OCI-LY7 (cell line): ENCODE measurements at regions not wholly inside any gene's neighbourhood (a gene's known extent, or its start where the extent isn't known, plus 50 kb on each side); places are given as distances from the start of the nearest gene placed in this dataset.

Experiments used
- BruUV-seq: library from RNA; stranded (reverse); fragments of 400-500 nt; replicated peaks from 2 replicates; lab custom pipeline; 2021; lab: Mats Ljungman, UMichigan
- CTCF ChIA-PET: fragments of 300-600 bp; sonication (Branson Sonifier 250); formaldehyde crosslinking; loops from one replicate; lab custom pipeline; 2022; ENCODE audit warnings: antibody characterized with exemption; ENCODE audit not compliant: unreplicated experiment; lab: Charles Lee
- POLR2A ChIA-PET: fragments of 300-600 bp; sonication (Branson Sonifier 250); formaldehyde crosslinking; loops from one replicate; lab custom pipeline; 2022; ENCODE audit warnings: antibody characterized with exemption; lab: Charles Lee
- DNase-seq: peaks from one replicate; pipeline ENCODE4 v3.0.0-alpha.2; 2015; ENCODE audit warnings: low spot score
- H2AFZ ChIP-seq: fragments of 200-600 bp; sonication (generic), shearing (Covaris generic); 2 replicates; pipeline ENCODE4 v1.6.1; 2014; ENCODE audit warnings: mild to moderate bottlenecking, antibody characterized with exemption, low read length, moderate library complexity
- H3K27ac ChIP-seq: fragments of 200-600 bp; sonication (generic); 2 replicates; pipeline ENCODE4 v1.5.1; 2014; ENCODE audit warnings: mixed run types, low read depth, mild to moderate bottlenecking, moderate library complexity, low read length, inconsistent platforms; ENCODE audit not compliant: poor library complexity, severe bottlenecking
- H3K36me3 ChIP-seq: fragments of 200-600 bp; sonication (generic); 2 replicates; pipeline ENCODE4 v1.6.1; 2014; ENCODE audit warnings: mild to moderate bottlenecking, antibody characterized with exemption, low read length, moderate library complexity, mixed read lengths; ENCODE audit not compliant: insufficient read depth
- H3K4me1 ChIP-seq: fragments of 200-600 bp; sonication (generic); 2 replicates; pipeline ENCODE4 v1.5.1; 2014; ENCODE audit warnings: mild to moderate bottlenecking, low read length; ENCODE audit not compliant: insufficient read depth, poor library complexity, severe bottlenecking
- H3K4me2 ChIP-seq: fragments of 200-600 bp; sonication (generic); 2 replicates; pipeline ENCODE4 v1.6.1; 2014; ENCODE audit warnings: mild to moderate bottlenecking, low read length
- H3K4me3 ChIP-seq: fragments of 200-600 bp; sonication (generic); 2 replicates; pipeline ENCODE4 v1.5.1; 2014; ENCODE audit warnings: mild to moderate bottlenecking, low read depth, low read length; ENCODE audit not compliant: poor library complexity, severe bottlenecking
- H3K79me2 ChIP-seq: fragments of 200-600 bp; sonication (generic); 2 replicates; pipeline ENCODE4 v1.6.1; 2016; ENCODE audit warnings: low read depth, mild to moderate bottlenecking, low read length, moderate library complexity, mixed read lengths; ENCODE audit not compliant: insufficient read depth
- H3K9me2 ChIP-seq: fragments of 200-600 bp; sonication (generic); 2 replicates; pipeline ENCODE4 v1.6.1; 2016; ENCODE audit warnings: mild to moderate bottlenecking, low read length, mixed read lengths; ENCODE audit not compliant: insufficient read depth
- H3K9me3 ChIP-seq: fragments of 200-600 bp; sonication (generic); 2 replicates; pipeline ENCODE4 v1.6.1; 2014; ENCODE audit warnings: mild to moderate bottlenecking, mixed run types, low read length, mixed read lengths
- H4K20me1 ChIP-seq: fragments of 200-600 bp; sonication (generic); 2 replicates; pipeline ENCODE4 v1.6.1; 2014; ENCODE audit warnings: mild to moderate bottlenecking, antibody characterized with exemption, low read length, moderate library complexity, mixed read lengths; ENCODE audit not compliant: insufficient read depth
- CTCF ChIP-seq: fragments of 200-600 bp; sonication (generic); conservative IDR thresholded peaks from 2 replicates; pipeline ENCODE4 v1.5.1; 2014; ENCODE audit warnings: mild to moderate bottlenecking, antibody characterized with exemption, low read length, moderate library complexity, mixed read lengths
- EZH2phosphoT487 ChIP-seq: fragments of 200-600 bp; sonication (generic); IDR thresholded peaks from 2 replicates; pipeline ENCODE4 v1.6.1; 2018; ENCODE audit warnings: low read depth, borderline replicate concordance, mild to moderate bottlenecking, mixed run types, antibody characterized with exemption, low read length, moderate library complexity, mixed read lengths
- intact Hi-C: fragments of 100-400 bp; cut with micrococcal nuclease; formaldehyde crosslinking; loops from one replicate; pipeline ENCODE4 v1.10.0; 2022; ENCODE audit not compliant: unreplicated experiment

DNA sequence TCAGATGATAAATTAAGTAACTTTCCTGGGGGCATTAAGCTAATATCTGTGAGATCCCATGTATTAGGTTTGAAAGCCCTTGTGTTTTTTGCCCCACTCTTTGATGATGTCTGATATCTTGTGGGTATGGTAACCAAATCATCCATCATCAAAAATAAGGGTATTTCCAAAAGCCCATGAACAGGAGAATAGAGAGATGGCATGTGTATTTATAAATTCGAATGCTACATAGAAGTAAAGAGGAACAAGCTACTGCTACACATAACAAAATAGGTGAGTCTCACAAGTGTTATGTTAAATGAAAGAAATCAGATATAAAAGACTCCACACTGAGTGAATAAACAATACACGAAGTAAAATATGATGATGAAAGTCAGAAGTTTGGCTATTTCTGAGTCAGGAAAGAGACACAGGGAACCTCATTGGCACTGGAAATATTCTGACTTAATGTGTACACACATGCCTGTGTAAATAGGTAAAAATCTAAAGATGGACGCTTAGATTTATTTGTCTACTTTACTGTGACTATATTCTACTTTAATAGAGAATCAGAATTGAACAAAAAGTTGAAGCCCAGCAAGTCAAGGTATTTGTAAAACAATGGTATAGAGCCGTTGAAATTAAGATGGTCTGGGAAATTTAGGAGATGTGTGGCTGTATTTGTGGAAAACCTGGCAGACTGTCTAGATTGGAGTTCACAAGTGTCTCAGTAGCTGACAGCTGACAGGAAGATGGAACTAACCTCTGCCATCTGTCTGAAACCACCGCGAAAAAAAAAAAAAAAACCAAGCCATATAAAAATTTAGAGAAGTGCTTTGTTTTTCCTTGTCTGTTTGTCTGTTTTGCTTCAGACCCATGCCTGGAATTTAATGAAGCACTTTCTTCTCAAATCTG is 111.0 kb upstream of the TGFBR2 start:
- Histone ChIP-seq H3K4me1 (no peaks in the 10 kb centered on the region), H3K4me3 (no peak overlapping the region), H3K36me3 (no peaks in the 10 kb centered on the region), H3K4me2 (no peak overlapping the region), H2AFZ (no peak overlapping the region), H3K9me3 (no peaks in the 10 kb centered on the region), H3K27ac (no peak overlapping the region), H4K20me1 (no peaks in the 10 kb centered on the region), H3K9me2 (no peaks in the 10 kb centered on the region), H3K79me2 (no peaks in the 10 kb centered on the region)
- ChIA-PET POLR2A (interaction anchor here (0.7 kb wide), 1 partner anchor 229 kb away, joined by 6 read pairs; no protein-coding TSS in a partner anchor), CTCF (no interaction called here)
- TF ChIP-seq CTCF (no peak), EZH2phosphoT487 (no peak)
- no peak for DNase-seq
- intact Hi-C loops: no loop called here
- no TSS peak for BruUV-seq

- no peak for DNase-seq
- no peaks in the 10 kb centered on the region for H4K20me1 ChIP-seq
- no peak overlapping the region for H3K4me2 ChIP-seq
- no peak overlapping the region for H3K4me3 ChIP-seq
- H3K79me2 ChIP-seq: no peaks in the 10 kb centered on the region
- H3K9me2 ChIP-seq: no peaks in the 10 kb centered on the region
- BruUV-seq: no TSS peak
- ChIA-PET CTCF (no interaction called here), POLR2A (interaction anchor here (0.6 to 0.7 kb wide), 2 partner anchors 129 to 228 kb away, joined by 5 to 6 read pairs; no protein-coding TSS in a partner anchor)
- H3K4me1 ChIP-seq: no peaks in the 10 kb centered on the region
- no peak overlapping the region for H2AFZ ChIP-seq
- no peaks in the 10 kb centered on the region for H3K9me3 ChIP-seq
- H3K36me3 ChIP-seq: no peaks in the 10 kb centered on the region
- H3K27ac ChIP-seq: no peak overlapping the region
- TF ChIP-seq EZH2phosphoT487: no peak
- no peak for TF ChIP-seq CTCF
- intact Hi-C loops: no loop called here
Measured at GRCh38 chr3:30496066-30496966, 110.1 kb upstream of the TGFBR2 start.
